Kasumi-1 (cell line): ENCODE measurements at regions not wholly inside any gene's neighbourhood (a gene's known extent, or its start where the extent isn't known, plus 50 kb on each side); places are given as distances from the start of the nearest gene placed in this dataset.
"Not testable (repeated sequence)": the region's sequence is repeated elsewhere in the genome, so short reads cannot be mapped to it uniquely, and the experiment has no call there.

Experiments
- DNase-seq, 2 experiments: peaks; one replicate each; lab custom pipeline; 2025; lab: John Stamatoyannopoulos, UW

GRCh38 chr15:31487811-31488436 is 161.3 kb downstream of the KLF13 start:
- DNase-seq, result no peak

GRCh38 chr15:31488437-31489204 is 162.0 kb downstream of the KLF13 start:
- peak; percentile 46 to 50 for DNase-seq

GRCh38 chr15:31489281-31489680 is 162.6 kb downstream of the KLF13 start:
- no peak for DNase-seq

GRCh38 chr15:31489801-31490646 is 163.4 kb downstream of the KLF13 start:
- peak; percentile 12 to 13 for DNase-seq

GRCh38 chr15:31494786-31495185 is 168.2 kb downstream of the KLF13 start:
- DNase-seq, result no peak

- no peak for DNase-seq
Measured at GRCh38 chr15:31495281-31495680, 168.6 kb downstream of the KLF13 start.

- no peak for DNase-seq
Measured at GRCh38 chr15:31497838-31498237, 171.2 kb downstream of the KLF13 start.

GRCh38 chr15:31498329-31498728 is 171.7 kb downstream of the KLF13 start:
- no peak for DNase-seq

- DNase-seq, result no peak
Measured at GRCh38 chr15:31498756-31499155, 172.1 kb downstream of the KLF13 start.

GRCh38 chr15:31499236-31499952 is 172.8 kb downstream of the KLF13 start:
- DNase-seq, result no peak

GRCh38 chr15:31499953-31500765 is 173.5 kb downstream of the KLF13 start:
- DNase-seq, result no peak

GRCh38 chr15:31500766-31501449 is 174.3 kb downstream of the KLF13 start:
- DNase-seq, result no peak

GRCh38 chr15:31501536-31502157 is 175.0 kb downstream of the KLF13 start:
- no peak for DNase-seq

- DNase-seq, result no peak
Measured at GRCh38 chr15:31502541-31503229, 176.1 kb downstream of the KLF13 start.

GRCh38 chr15:31503256-31503655 is 176.6 kb downstream of the KLF13 start:
- DNase-seq, result no peak

GRCh38 chr15:31503758-31504461 is 177.3 kb downstream of the KLF13 start:
- no peak for DNase-seq

- DNase-seq, result no peak
Measured at GRCh38 chr15:31504462-31504839, 177.8 kb downstream of the KLF13 start.

- not testable (repeated sequence) for DNase-seq
Measured at GRCh38 chr15:31507573-31507972, 180.9 kb downstream of the KLF13 start.

- no peak for DNase-seq
Measured at GRCh38 chr15:31508656-31509055, 182.0 kb downstream of the KLF13 start.
